ENCODE measurements at regions not wholly inside any gene's neighbourhood (a gene's known extent, or its start where the extent isn't known, plus 50 kb on each side); places are given as distances from the start of the nearest gene placed in this dataset.
"Not testable (repeated sequence)": the region's sequence is repeated elsewhere in the genome, so short reads cannot be mapped to it uniquely, and the experiment has no call there.

- ATAC-seq, result no peak
These were observed 76.1 kb upstream of the PDSS1 start for GRCh38 chr10:26621243-26621888.

GRCh38 chr10:26621889-26622711 is 75.4 kb upstream of the PDSS1 start:
- ATAC-seq, result peak; percentile 52 to 55

GRCh38 chr10:26622891-26623290 is 74.6 kb upstream of the PDSS1 start:
- no peak for ATAC-seq

- ATAC-seq, result peak; percentile 42 to 48
These were observed 73.5 kb upstream of the PDSS1 start for GRCh38 chr10:26624006-26624405.

- ATAC-seq, result no peak
These were observed 71.4 kb upstream of the PDSS1 start for GRCh38 chr10:26626066-26626465.

- no peak for ATAC-seq
These were observed 70.2 kb upstream of the PDSS1 start for GRCh38 chr10:26627324-26627723.

GRCh38 chr10:26628395-26628794 is 69.1 kb upstream of the PDSS1 start:
- ATAC-seq, result no peak

- not testable (repeated sequence) for ATAC-seq
These were observed 65.3 kb upstream of the PDSS1 start for GRCh38 chr10:26632171-26632570.

GRCh38 chr10:26634111-26634510 is 63.4 kb upstream of the PDSS1 start:
- not testable (repeated sequence) for ATAC-seq

GRCh38 chr10:26637521-26638275 is 59.8 kb upstream of the PDSS1 start:
- no peak for ATAC-seq

- no peak for ATAC-seq
These were observed 57.1 kb upstream of the PDSS1 start for GRCh38 chr10:26640391-26640790.

- ATAC-seq, result no peak
These were observed 54.4 kb upstream of the PDSS1 start for GRCh38 chr10:26642896-26643653.

- no peak for ATAC-seq
These were observed 49.8 kb upstream of the PDSS1 start for GRCh38 chr10:26647602-26648244.
